OCI-LY3 (cell line): ENCODE measurements at regions not wholly inside any gene's neighbourhood (a gene's known extent, or its start where the extent isn't known, plus 50 kb on each side); places are given as distances from the start of the nearest gene placed in this dataset.

ENCODE experiments used
- H2AFZ ChIP-seq: fragments of 200-600, 300-600 bp; shearing (Covaris generic); 2 replicates; pipeline ENCODE4 v1.6.0; 2014; ENCODE audit warnings: antibody characterized with exemption, low read depth, low read length
- H3K27ac ChIP-seq: fragments of 200-600, 300-600 bp; sonication (generic); 2 replicates; pipeline ENCODE4 v1.5.1; 2014; ENCODE audit warnings: mild to moderate bottlenecking, low read length, moderate library complexity, mixed read lengths
- H3K27me3 ChIP-seq: fragments of 200-600, 300-600 bp; sonication (generic); 2 replicates; pipeline ENCODE4 v1.6.1; 2014; ENCODE audit warnings: low read depth, low read length, mixed read lengths
- H3K36me3 ChIP-seq: fragments of 200-600, 300-600 bp; sonication (generic); replicated peaks from 2 replicates; pipeline ENCODE3; 2014; ENCODE audit warnings: low read depth, low read length, mixed read lengths
- H3K4me1 ChIP-seq: fragments of 300-600, 200-600 bp; sonication (generic); 2 replicates; pipeline ENCODE4 v1.6.1; 2014; ENCODE audit warnings: low read length, mixed read lengths
- H3K4me2 ChIP-seq: fragments of 200-600, 300-600 bp; sonication (generic); 2 replicates; pipeline ENCODE4 v1.6.1; 2014; ENCODE audit warnings: low read length, mixed read lengths
- H3K4me3 ChIP-seq: fragments of 300-600, 200-600 bp; sonication (generic); 2 replicates; pipeline ENCODE4 v1.5.1; 2014; ENCODE audit warnings: antibody characterized with exemption, mild to moderate bottlenecking, low read length, moderate library complexity
- H3K79me2 ChIP-seq: fragments of 300-600, 200-600 bp; shearing (Covaris generic); 2 replicates; pipeline ENCODE4 v1.6.1; 2014; ENCODE audit warnings: mild to moderate bottlenecking, low read length, mixed read lengths
- H3K9ac ChIP-seq: fragments of 300-600, 200-600 bp; shearing (Covaris generic); 2 replicates; pipeline ENCODE4 v1.6.0; 2014; ENCODE audit warnings: mild to moderate bottlenecking, low read length, moderate library complexity
- H3K9me3 ChIP-seq: fragments of 200-600, 300-600 bp; shearing (Covaris generic); 2 replicates; pipeline ENCODE4 v1.6.1; 2014; ENCODE audit warnings: low read length, mixed read lengths; ENCODE audit not compliant: insufficient read depth
- H4K20me1 ChIP-seq: fragments of 200-600, 300-600 bp; sonication (generic); 2 replicates; pipeline ENCODE4 v1.6.1; 2016; ENCODE audit warnings: low read length, mixed read lengths; ENCODE audit not compliant: insufficient read depth
- CTCF ChIP-seq: fragments of 200-600, 300-600 bp; sonication (generic); IDR thresholded peaks from 2 replicates; pipeline ENCODE4 v1.5.1; 2014; ENCODE audit warnings: antibody characterized with exemption, low read length, low read depth
- EZH2phosphoT487 ChIP-seq: fragments of 200-600 bp; shearing (Covaris generic); IDR thresholded peaks from 2 replicates; pipeline ENCODE4 v1.6.1; 2018; ENCODE audit warnings: antibody characterized with exemption, mixed run types, low read depth

GRCh38 chr20:54874718-54875117 lies 399.3 kb downstream of the DOK5 start:
- Histone ChIP-seq H3K9me3 (no peaks in the 10 kb centered on the region), H3K4me1 (no peaks in the 10 kb centered on the region)

GRCh38 chr20:54872440-54872839 lies 397.0 kb downstream of the DOK5 start:
- no peak overlapping the region for H3K27ac ChIP-seq
- H3K4me2 ChIP-seq = no peak overlapping the region
- H3K36me3 ChIP-seq = no peaks in the 10 kb centered on the region
- peaks cover 9% of the 10 kb centered on the region; the same call in 1 of the 2 replicates for H3K27me3 ChIP-seq
- no peaks in the 10 kb centered on the region for H3K4me1 ChIP-seq
- no peaks in the 10 kb centered on the region for H3K79me2 ChIP-seq
- H2AFZ ChIP-seq = no peak overlapping the region
- TF ChIP-seq EZH2phosphoT487 = no peak
- no peak for TF ChIP-seq CTCF
- no peaks in the 10 kb centered on the region for H3K9me3 ChIP-seq
- H3K4me3 ChIP-seq = no peak overlapping the region
- H3K9ac ChIP-seq = no peak overlapping the region
- H4K20me1 ChIP-seq = no peaks in the 10 kb centered on the region

More at GRCh38 chr20:54874718-54875117, 399.3 kb downstream of the DOK5 start:
- no peak overlapping the region for H3K4me2 ChIP-seq
- no peak overlapping the region for H3K27ac ChIP-seq
- no peaks in the 10 kb centered on the region for H4K20me1 ChIP-seq
- H3K4me3 ChIP-seq = no peak overlapping the region
- H3K36me3 ChIP-seq = no peaks in the 10 kb centered on the region
- peaks cover 4% of the 10 kb centered on the region; the same call in 1 of the 2 replicates for H3K27me3 ChIP-seq
- no peak overlapping the region for H3K9ac ChIP-seq
- no peaks in the 10 kb centered on the region for H3K79me2 ChIP-seq
- no peak overlapping the region for H2AFZ ChIP-seq
- TF ChIP-seq EZH2phosphoT487 = no peak
- TF ChIP-seq CTCF = no peak

GRCh38 chr20:54869765-54870164 lies 394.4 kb downstream of the DOK5 start:
- Histone ChIP-seq H3K4me1 (no peaks in the 10 kb centered on the region), H3K36me3 (no peaks in the 10 kb centered on the region), H3K4me3 (no peak overlapping the region), H3K9me3 (no peaks in the 10 kb centered on the region), H3K79me2 (no peaks in the 10 kb centered on the region), H3K27ac (no peak overlapping the region), H3K4me2 (no peak overlapping the region), H3K9ac (no peak overlapping the region), H2AFZ (no peak overlapping the region), H4K20me1 (no peaks in the 10 kb centered on the region), H3K27me3 (peaks cover 9% of the 10 kb centered on the region)
- TF ChIP-seq EZH2phosphoT487 (no peak), CTCF (no peak)

GRCh38 chr20:54865273-54865672 lies 389.9 kb downstream of the DOK5 start:
- H3K27me3 ChIP-seq = peaks cover 8% of the 10 kb centered on the region
- no peaks in the 10 kb centered on the region for H3K36me3 ChIP-seq
- H4K20me1 ChIP-seq = no peaks in the 10 kb centered on the region
- H3K79me2 ChIP-seq = no peaks in the 10 kb centered on the region
- no peak overlapping the region for H3K4me2 ChIP-seq
- H2AFZ ChIP-seq = no peak overlapping the region
- H3K27ac ChIP-seq = no peak overlapping the region
- H3K9me3 ChIP-seq = no peaks in the 10 kb centered on the region
- H3K4me1 ChIP-seq = no peaks in the 10 kb centered on the region
- TF ChIP-seq CTCF = no peak
- no peak for TF ChIP-seq EZH2phosphoT487
- H3K9ac ChIP-seq = no peak overlapping the region
- no peak overlapping the region for H3K4me3 ChIP-seq
